Left ventricle myocardium inferior (tissue), 1 donor: ENCODE measurements at regions not wholly inside any gene's neighbourhood (a gene's known extent, or its start where the extent isn't known, plus 50 kb on each side); places are given as distances from the start of the nearest gene placed in this dataset.

Experiments
- DNase-seq: peaks from one replicate; pipeline ENCODE4 v3.0.0-alpha.2; 2020
- H3K27ac ChIP-seq: fragments of 200-600 bp; replicated peaks from 2 replicates; pipeline ENCODE4 v1.8.0; 2021
- H3K27me3 ChIP-seq: fragments of 200-600 bp; 2 replicates; pipeline ENCODE4 v1.8.0; 2021; ENCODE audit warnings: low read depth
- H3K36me3 ChIP-seq: fragments of 200-600 bp; 2 replicates; pipeline ENCODE4 v1.8.0; 2021
- H3K4me1 ChIP-seq: fragments of 200-600 bp; 2 replicates; pipeline ENCODE4 v1.8.0; 2021
- H3K4me3 ChIP-seq: fragments of 200-600 bp; 2 replicates; pipeline ENCODE4 v1.8.0; 2021; ENCODE audit warnings: mild to moderate bottlenecking, moderate library complexity
- H3K9me3 ChIP-seq: fragments of 200-600 bp; replicated peaks from 2 replicates; pipeline ENCODE4 v1.8.0; 2021
- CTCF ChIP-seq: fragments of 200-600 bp; IDR thresholded peaks from 2 replicates; pipeline ENCODE4 v1.8.0; 2021; ENCODE audit warnings: antibody characterized with exemption, mild to moderate bottlenecking, borderline replicate concordance
- intact Hi-C: fragments of 100-400 bp; cut with micrococcal nuclease; formaldehyde crosslinking; loops from one replicate; pipeline ENCODE4 v1.11.0; 2022
- donor health status: DM: no; HTN: yes; CAD: no; lungs with severe emphysema.

GRCh38 chr2:58448845-58449244 is 207.7 kb upstream of the FANCL start:
- Histone ChIP-seq H3K27ac (no peak overlapping the region), H3K4me1 (no peaks in the 10 kb centered on the region), H3K9me3 (no peaks in the 10 kb centered on the region), H3K36me3 (no peaks in the 10 kb centered on the region), H3K27me3 (no peaks in the 10 kb centered on the region), H3K4me3 (no peak overlapping the region)
- no peak for DNase-seq
- intact Hi-C loops = no loop called here
- TF ChIP-seq CTCF = no peak

- H3K36me3 ChIP-seq = no peaks in the 10 kb centered on the region
- intact Hi-C loops = no loop called here
- no peak overlapping the region for H3K4me3 ChIP-seq
- peak; percentile 20 for DNase-seq
- H3K9me3 ChIP-seq = no peaks in the 10 kb centered on the region
- no peak overlapping the region for H3K27ac ChIP-seq
- H3K4me1 ChIP-seq = no peaks in the 10 kb centered on the region
- H3K27me3 ChIP-seq = peaks cover 3% of the 10 kb centered on the region
- TF ChIP-seq CTCF = peak; percentile 59
Measured at GRCh38 chr2:58448065-58448507, 207.0 kb upstream of the FANCL start.

- intact Hi-C loops = no loop called here
- H3K27me3 ChIP-seq = peaks cover 4% of the 10 kb centered on the region
- H3K4me1 ChIP-seq = no peaks in the 10 kb centered on the region
- no peaks in the 10 kb centered on the region for H3K36me3 ChIP-seq
- H3K27ac ChIP-seq = no peak overlapping the region
- no peak for TF ChIP-seq CTCF
- DNase-seq = no peak
- H3K4me3 ChIP-seq = no peak overlapping the region
- no peaks in the 10 kb centered on the region for H3K9me3 ChIP-seq
Measured at GRCh38 chr2:58447586-58447985, 206.5 kb upstream of the FANCL start.

GRCh38 chr2:58441643-58442042 is 200.5 kb upstream of the FANCL start:
- Histone ChIP-seq H3K4me3 (no peak overlapping the region), H3K4me1 (no peaks in the 10 kb centered on the region), H3K36me3 (no peaks in the 10 kb centered on the region), H3K9me3 (no peaks in the 10 kb centered on the region), H3K27ac (no peak overlapping the region), H3K27me3 (peaks cover 8% of the 10 kb centered on the region)
- TF ChIP-seq CTCF = no peak
- intact Hi-C loops = no loop called here
- DNase-seq = no peak

- Histone ChIP-seq H3K4me1 (no peaks in the 10 kb centered on the region), H3K27me3 (peaks cover 5% of the 10 kb centered on the region), H3K27ac (no peak overlapping the region), H3K36me3 (no peaks in the 10 kb centered on the region), H3K9me3 (no peaks in the 10 kb centered on the region), H3K4me3 (no peak overlapping the region)
- intact Hi-C loops = no loop called here
- no peak for TF ChIP-seq CTCF
- DNase-seq = no peak
Measured at GRCh38 chr2:58436872-58437271, 195.7 kb upstream of the FANCL start.

GRCh38 chr2:58435246-58435645 is 194.1 kb upstream of the FANCL start:
- intact Hi-C loops = no loop called here
- Histone ChIP-seq H3K27ac (no peak overlapping the region), H3K27me3 (peaks cover 13% of the 10 kb centered on the region), H3K9me3 (no peaks in the 10 kb centered on the region), H3K4me3 (no peak overlapping the region), H3K4me1 (no peaks in the 10 kb centered on the region), H3K36me3 (no peaks in the 10 kb centered on the region)
- no peak for DNase-seq
- TF ChIP-seq CTCF = no peak
